IMR-90 (cell line): ENCODE measurements at regions not wholly inside any gene's neighbourhood (a gene's known extent, or its start where the extent isn't known, plus 50 kb on each side); places are given as distances from the start of the nearest gene placed in this dataset.
A peak's percentile ranks its signal among the peaks of the same experiment; 100 is the strongest.

Experiments used
- CEBPB ChIP-seq: IDR thresholded peaks from 2 replicates; pipeline ENCODE4 v1.6.1; 2012; ENCODE audit warnings: low read depth, low read length, improper control_type of control experiment
- CHD1 ChIP-seq: IDR thresholded peaks from 2 replicates; pipeline ENCODE4 v1.6.1; 2012; ENCODE audit warnings: low read depth, low read length, improper control_type of control experiment
- CTCF ChIP-seq: conservative IDR thresholded peaks from 2 replicates; pipeline ENCODE4 v1.5.1; 2012; ENCODE audit warnings: mild to moderate bottlenecking, low read depth, low read length, improper control_type of control experiment
- FOS ChIP-seq: fragments of 150-350 bp; IDR thresholded peaks from 2 replicates; pipeline ENCODE4 v1.6.1; 2016; ENCODE audit warnings: low read depth, low read length
- MAFK ChIP-seq: IDR thresholded peaks from 2 replicates; pipeline ENCODE4 v1.6.1; 2012; ENCODE audit warnings: low read depth, low read length, improper control_type of control experiment
- MXI1 ChIP-seq: IDR thresholded peaks from 2 replicates; pipeline ENCODE4 v1.6.1; 2012; ENCODE audit warnings: low read depth, mild to moderate bottlenecking, low read length, moderate library complexity, borderline replicate concordance
- NFE2L2 ChIP-seq: fragments of 150-350 bp; IDR thresholded peaks from 2 replicates; pipeline ENCODE4 v1.6.1; 2016; ENCODE audit warnings: low read depth, mild to moderate bottlenecking, low read length
- POLR2A ChIP-seq: IDR thresholded peaks from 2 replicates; pipeline ENCODE4 v1.6.1; 2012; ENCODE audit warnings: mild to moderate bottlenecking, low read depth, low read length
- RAD21 ChIP-seq: IDR thresholded peaks from 2 replicates; pipeline ENCODE4 v1.6.1; 2012; ENCODE audit warnings: low read length, improper control_type of control experiment
- RCOR1 ChIP-seq: IDR thresholded peaks from 2 replicates; pipeline ENCODE4 v1.6.1; 2012; ENCODE audit warnings: mild to moderate bottlenecking, low read length, improper control_type of control experiment; ENCODE audit not compliant: insufficient replicate concordance
- SMC3 ChIP-seq: fragments of 150-350 bp; IDR thresholded peaks from 2 replicates; pipeline ENCODE4 v1.6.1; 2016; ENCODE audit warnings: low read depth, mild to moderate bottlenecking, antibody characterized with exemption, low read length, moderate library complexity
- USF2 ChIP-seq: fragments of 150-350 bp; IDR thresholded peaks from 2 replicates; pipeline ENCODE4 v1.6.1; 2017; ENCODE audit warnings: mild to moderate bottlenecking, antibody characterized with exemption, low read length, low read depth
- TF ChIP-seq, protein P1 (sequence below): fragments of 150-350 bp; IDR thresholded peaks from 2 replicates; pipeline ENCODE4 v1.6.1; 2016; ENCODE audit warnings: low read depth, mild to moderate bottlenecking, low read length, moderate library complexity, borderline replicate concordance

GRCh38 chr2:200748779-200749178, 62.9 kb upstream of the BZW1 start:
- TF ChIP-seq CTCF (no peak), USF2 (no peak), POLR2A (no peak), FOS (no peak), MXI1 (no peak), RAD21 (no peak), SMC3 (no peak), CHD1 (no peak), CEBPB (peak; percentile 73; the same call in 1 of the 2 replicates), RCOR1 (no peak), NFE2L2 (no peak), MAFK (no peak)
- TF ChIP-seq, protein P1, sequence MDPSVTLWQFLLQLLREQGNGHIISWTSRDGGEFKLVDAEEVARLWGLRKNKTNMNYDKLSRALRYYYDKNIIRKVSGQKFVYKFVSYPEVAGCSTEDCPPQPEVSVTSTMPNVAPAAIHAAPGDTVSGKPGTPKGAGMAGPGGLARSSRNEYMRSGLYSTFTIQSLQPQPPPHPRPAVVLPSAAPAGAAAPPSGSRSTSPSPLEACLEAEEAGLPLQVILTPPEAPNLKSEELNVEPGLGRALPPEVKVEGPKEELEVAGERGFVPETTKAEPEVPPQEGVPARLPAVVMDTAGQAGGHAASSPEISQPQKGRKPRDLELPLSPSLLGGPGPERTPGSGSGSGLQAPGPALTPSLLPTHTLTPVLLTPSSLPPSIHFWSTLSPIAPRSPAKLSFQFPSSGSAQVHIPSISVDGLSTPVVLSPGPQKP: no peak
